OCI-LY1 (cell line): ENCODE measurements at regions not wholly inside any gene's neighbourhood (a gene's known extent, or its start where the extent isn't known, plus 50 kb on each side); places are given as distances from the start of the nearest gene placed in this dataset.
"Not testable (repeated sequence)": the region's sequence is repeated elsewhere in the genome, so short reads cannot be mapped to it uniquely, and the experiment has no call there.

Experiments
- H2AFZ ChIP-seq: fragments of 200-600 bp; sonication (generic), shearing (Covaris generic); 2 replicates; pipeline ENCODE4 v1.6.0; 2014; ENCODE audit warnings: antibody characterized with exemption, mild to moderate bottlenecking, low read length
- H3F3A ChIP-seq: fragments of 200-600 bp; sonication (generic), shearing (Covaris generic); 2 replicates; pipeline ENCODE4 v1.6.0; 2014; ENCODE audit warnings: mild to moderate bottlenecking, antibody characterized with exemption, low read length, moderate library complexity; ENCODE audit not compliant: insufficient read depth
- H3K27ac ChIP-seq: fragments of 200-600 bp; sonication (generic); 2 replicates; pipeline ENCODE4 v1.5.1; 2014; ENCODE audit warnings: low read length, mixed run types, mild to moderate bottlenecking, low read depth; ENCODE audit not compliant: poor library complexity, severe bottlenecking
- H3K27me3 ChIP-seq: fragments of 200-600 bp; sonication (generic); 2 replicates; pipeline ENCODE4 v1.6.0; 2014; ENCODE audit warnings: antibody characterized with exemption, mild to moderate bottlenecking, low read length, moderate library complexity; ENCODE audit not compliant: insufficient read depth
- H3K36me3 ChIP-seq: fragments of 200-600 bp; sonication (generic); 2 replicates; pipeline ENCODE4 v1.6.1; 2014; ENCODE audit warnings: mild to moderate bottlenecking, antibody characterized with exemption, low read length, moderate library complexity, mixed read lengths; ENCODE audit not compliant: insufficient read depth
- H3K4me1 ChIP-seq: fragments of 200-600 bp; sonication (generic); 2 replicates; pipeline ENCODE4 v1.5.1; 2014; ENCODE audit warnings: mild to moderate bottlenecking, low read length, moderate library complexity; ENCODE audit not compliant: insufficient read depth, severe bottlenecking
- H3K4me2 ChIP-seq: fragments of 200-600 bp; sonication (generic), shearing (Covaris generic); 2 replicates; pipeline ENCODE4 v1.6.1; 2014; ENCODE audit warnings: low read length
- H3K4me3 ChIP-seq: fragments of 200-600 bp; sonication (generic); 2 replicates; pipeline ENCODE4 v1.5.1; 2014; ENCODE audit warnings: low read length, low read depth, mild to moderate bottlenecking, mixed read lengths; ENCODE audit not compliant: poor library complexity, severe bottlenecking
- H3K79me2 ChIP-seq: fragments of 200-600 bp; shearing (Covaris generic); 2 replicates; pipeline ENCODE4 v1.6.1; 2016; ENCODE audit warnings: mixed run types, low read length, mixed read lengths; ENCODE audit not compliant: insufficient read depth
- H3K9ac ChIP-seq: fragments of 200-600 bp; sonication (generic), shearing (Covaris generic); 2 replicates; pipeline ENCODE4 v1.6.1; 2014; ENCODE audit warnings: mild to moderate bottlenecking, low read length, mixed read lengths
- H3K9me2 ChIP-seq: fragments of 200-600 bp; sonication (generic), shearing (Covaris generic); 2 replicates; pipeline ENCODE4 v1.6.1; 2014; ENCODE audit warnings: low read depth, mild to moderate bottlenecking, low read length, mixed read lengths
- H3K9me3 ChIP-seq: fragments of 200-600 bp; shearing (Covaris generic); 2 replicates; pipeline ENCODE4 v1.6.1; 2014; ENCODE audit warnings: low read length, mixed read lengths
- H4K20me1 ChIP-seq: fragments of 200-600 bp; sonication (generic), shearing (Covaris generic); 2 replicates; pipeline ENCODE4 v1.6.0; 2016; ENCODE audit warnings: mild to moderate bottlenecking, low read length; ENCODE audit not compliant: insufficient read depth
- EZH2 ChIP-seq: fragments of 200-600 bp; sonication (generic), shearing (Covaris generic); IDR thresholded peaks from 2 replicates; pipeline ENCODE4 v1.8.0; 2017; ENCODE audit warnings: borderline replicate concordance, mixed run types, mild to moderate bottlenecking, antibody characterized with exemption, low read length, moderate library complexity, mixed read lengths
- TF ChIP-seq, protein P1 (sequence below): fragments of 200-600 bp; sonication (generic), shearing (Covaris generic); IDR thresholded peaks from 2 replicates; pipeline ENCODE4 v1.5.1; 2017; ENCODE audit warnings: mild to moderate bottlenecking, antibody characterized with exemption, low read length, moderate library complexity, mixed read lengths

DNA sequence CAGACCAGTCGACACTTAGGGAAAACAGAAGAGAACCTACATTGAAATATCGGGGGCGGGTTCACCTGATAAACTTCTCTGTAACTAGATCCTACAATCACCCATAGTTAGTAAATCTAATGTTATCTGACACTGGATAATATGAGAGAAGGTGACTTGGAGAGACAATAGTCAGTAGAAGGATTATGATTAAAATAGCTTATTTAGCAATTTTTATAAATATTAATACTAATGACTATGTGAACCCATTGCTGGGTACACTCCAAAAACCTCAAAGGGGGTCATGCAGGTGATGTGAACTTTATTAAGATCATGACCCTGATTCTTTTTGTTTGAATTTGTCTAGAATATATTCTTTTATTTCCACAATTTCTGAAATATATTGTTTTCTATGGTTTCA lies 164.1 kb upstream of the CCNH start:
- no peaks in the 10 kb centered on the region for H3K9me2 ChIP-seq
- no peak overlapping the region for H3K27ac ChIP-seq
- no peaks in the 10 kb centered on the region for H3K9me3 ChIP-seq
- H3K9ac ChIP-seq = no peak overlapping the region
- no peak overlapping the region for H3K4me2 ChIP-seq
- no peak overlapping the region for H3K4me3 ChIP-seq
- H3K4me1 ChIP-seq = no peaks in the 10 kb centered on the region
- no peak overlapping the region for H2AFZ ChIP-seq
- no peaks in the 10 kb centered on the region for H3K27me3 ChIP-seq
- no peaks in the 10 kb centered on the region for H4K20me1 ChIP-seq
- TF ChIP-seq, protein P1, sequence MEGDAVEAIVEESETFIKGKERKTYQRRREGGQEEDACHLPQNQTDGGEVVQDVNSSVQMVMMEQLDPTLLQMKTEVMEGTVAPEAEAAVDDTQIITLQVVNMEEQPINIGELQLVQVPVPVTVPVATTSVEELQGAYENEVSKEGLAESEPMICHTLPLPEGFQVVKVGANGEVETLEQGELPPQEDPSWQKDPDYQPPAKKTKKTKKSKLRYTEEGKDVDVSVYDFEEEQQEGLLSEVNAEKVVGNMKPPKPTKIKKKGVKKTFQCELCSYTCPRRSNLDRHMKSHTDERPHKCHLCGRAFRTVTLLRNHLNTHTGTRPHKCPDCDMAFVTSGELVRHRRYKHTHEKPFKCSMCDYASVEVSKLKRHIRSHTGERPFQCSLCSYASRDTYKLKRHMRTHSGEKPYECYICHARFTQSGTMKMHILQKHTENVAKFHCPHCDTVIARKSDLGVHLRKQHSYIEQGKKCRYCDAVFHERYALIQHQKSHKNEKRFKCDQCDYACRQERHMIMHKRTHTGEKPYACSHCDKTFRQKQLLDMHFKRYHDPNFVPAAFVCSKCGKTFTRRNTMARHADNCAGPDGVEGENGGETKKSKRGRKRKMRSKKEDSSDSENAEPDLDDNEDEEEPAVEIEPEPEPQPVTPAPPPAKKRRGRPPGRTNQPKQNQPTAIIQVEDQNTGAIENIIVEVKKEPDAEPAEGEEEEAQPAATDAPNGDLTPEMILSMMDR = no peak
- TF ChIP-seq EZH2 = no peak
- no peaks in the 10 kb centered on the region for H3F3A ChIP-seq
- no peaks in the 10 kb centered on the region for H3K36me3 ChIP-seq
- H3K79me2 ChIP-seq = no peaks in the 10 kb centered on the region

- H3K9me2 ChIP-seq, H3K4me2 ChIP-seq, H3K9me3 ChIP-seq, H2AFZ ChIP-seq, H3K4me1 ChIP-seq, H3K27ac ChIP-seq, H3K79me2 ChIP-seq, H3K36me3 ChIP-seq, H3K27me3 ChIP-seq, H3F3A ChIP-seq, H3K9ac ChIP-seq, H4K20me1 ChIP-seq, H3K4me3 ChIP-seq: not testable (repeated sequence)
These were observed 163.6 kb upstream of the CCNH start for GRCh38 chr5:87576306-87576705.

DNA sequence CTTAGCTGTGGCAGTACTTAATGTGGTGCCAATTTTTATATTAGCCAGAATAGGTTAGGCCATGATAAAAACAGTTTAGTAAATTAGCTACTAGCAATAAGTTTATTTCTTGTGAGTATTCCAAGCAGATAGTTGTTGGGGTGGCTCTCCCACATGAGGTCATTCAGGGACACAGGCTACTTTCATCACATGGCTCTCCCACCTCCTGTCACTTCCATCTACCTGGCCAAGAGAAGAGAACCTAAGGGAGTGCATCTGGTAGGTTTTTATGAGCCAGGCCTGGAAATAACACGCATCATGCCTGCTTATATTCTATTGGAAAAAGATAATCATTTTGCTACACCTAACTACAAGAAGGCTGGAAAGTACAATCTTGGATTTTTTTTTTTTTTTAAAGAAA lies 161.4 kb upstream of the CCNH start:
- Histone ChIP-seq H3K79me2 (no peaks in the 10 kb centered on the region), H3K9me3 (no peaks in the 10 kb centered on the region), H4K20me1 (no peaks in the 10 kb centered on the region), H3K4me2 (no peak overlapping the region), H3K27ac (no peak overlapping the region), H3F3A (no peaks in the 10 kb centered on the region), H3K36me3 (no peaks in the 10 kb centered on the region), H2AFZ (no peak overlapping the region), H3K9me2 (no peaks in the 10 kb centered on the region), H3K4me1 (no peaks in the 10 kb centered on the region), H3K9ac (no peak overlapping the region), H3K4me3 (no peak overlapping the region), H3K27me3 (no peaks in the 10 kb centered on the region)
- TF ChIP-seq EZH2 = no peak
- TF ChIP-seq, protein P1 = no peak

DNA sequence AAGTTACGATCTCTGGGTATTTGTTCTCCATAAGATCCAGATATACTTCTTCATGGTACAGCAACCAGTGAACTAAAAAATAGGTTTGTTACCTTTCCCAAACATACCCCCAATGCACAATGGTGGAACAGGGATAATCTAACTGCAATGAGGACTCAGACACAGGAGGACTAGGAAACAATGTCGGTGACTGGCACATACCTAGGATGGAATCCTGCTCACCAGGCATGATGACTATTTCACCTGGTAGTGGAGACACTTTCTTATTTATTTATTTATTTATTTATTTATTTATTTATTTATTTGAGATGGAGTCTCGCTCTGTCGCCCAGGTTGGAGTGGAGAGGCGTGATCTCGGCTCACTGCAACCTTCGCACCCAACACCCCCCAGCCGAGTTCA lies 159.9 kb upstream of the CCNH start:
- Histone ChIP-seq H2AFZ (no peak overlapping the region), H3F3A (no peaks in the 10 kb centered on the region), H3K9me2 (no peaks in the 10 kb centered on the region), H3K4me1 (no peaks in the 10 kb centered on the region), H3K27ac (no peak overlapping the region), H3K9ac (no peak overlapping the region), H3K4me2 (no peak overlapping the region), H3K27me3 (no peaks in the 10 kb centered on the region), H3K9me3 (no peaks in the 10 kb centered on the region), H3K79me2 (no peaks in the 10 kb centered on the region), H3K4me3 (no peak overlapping the region), H3K36me3 (no peaks in the 10 kb centered on the region), H4K20me1 (no peaks in the 10 kb centered on the region)
- TF ChIP-seq, protein P1 = no peak
- no peak for TF ChIP-seq EZH2
